ENCODE measurements at regions not wholly inside any gene's neighbourhood (a gene's known extent, or its start where the extent isn't known, plus 50 kb on each side); places are given as distances from the start of the nearest gene placed in this dataset.

GRCh38 chr5:12272389-12272788 lies 368.1 kb upstream of the CTNND2 start (continued):
- TF ChIP-seq ZNF501 (tag by site-specific recombination; IDR thresholded peaks at IDR 0.05): no peak
- no peak for TF ChIP-seq REST (tag by site-specific recombination; IDR thresholded peaks at IDR 0.05)
- no peak for TF ChIP-seq ZNF488 (tag by site-specific recombination; IDR thresholded peaks at IDR 0.05)
- TF ChIP-seq, protein P1, sequence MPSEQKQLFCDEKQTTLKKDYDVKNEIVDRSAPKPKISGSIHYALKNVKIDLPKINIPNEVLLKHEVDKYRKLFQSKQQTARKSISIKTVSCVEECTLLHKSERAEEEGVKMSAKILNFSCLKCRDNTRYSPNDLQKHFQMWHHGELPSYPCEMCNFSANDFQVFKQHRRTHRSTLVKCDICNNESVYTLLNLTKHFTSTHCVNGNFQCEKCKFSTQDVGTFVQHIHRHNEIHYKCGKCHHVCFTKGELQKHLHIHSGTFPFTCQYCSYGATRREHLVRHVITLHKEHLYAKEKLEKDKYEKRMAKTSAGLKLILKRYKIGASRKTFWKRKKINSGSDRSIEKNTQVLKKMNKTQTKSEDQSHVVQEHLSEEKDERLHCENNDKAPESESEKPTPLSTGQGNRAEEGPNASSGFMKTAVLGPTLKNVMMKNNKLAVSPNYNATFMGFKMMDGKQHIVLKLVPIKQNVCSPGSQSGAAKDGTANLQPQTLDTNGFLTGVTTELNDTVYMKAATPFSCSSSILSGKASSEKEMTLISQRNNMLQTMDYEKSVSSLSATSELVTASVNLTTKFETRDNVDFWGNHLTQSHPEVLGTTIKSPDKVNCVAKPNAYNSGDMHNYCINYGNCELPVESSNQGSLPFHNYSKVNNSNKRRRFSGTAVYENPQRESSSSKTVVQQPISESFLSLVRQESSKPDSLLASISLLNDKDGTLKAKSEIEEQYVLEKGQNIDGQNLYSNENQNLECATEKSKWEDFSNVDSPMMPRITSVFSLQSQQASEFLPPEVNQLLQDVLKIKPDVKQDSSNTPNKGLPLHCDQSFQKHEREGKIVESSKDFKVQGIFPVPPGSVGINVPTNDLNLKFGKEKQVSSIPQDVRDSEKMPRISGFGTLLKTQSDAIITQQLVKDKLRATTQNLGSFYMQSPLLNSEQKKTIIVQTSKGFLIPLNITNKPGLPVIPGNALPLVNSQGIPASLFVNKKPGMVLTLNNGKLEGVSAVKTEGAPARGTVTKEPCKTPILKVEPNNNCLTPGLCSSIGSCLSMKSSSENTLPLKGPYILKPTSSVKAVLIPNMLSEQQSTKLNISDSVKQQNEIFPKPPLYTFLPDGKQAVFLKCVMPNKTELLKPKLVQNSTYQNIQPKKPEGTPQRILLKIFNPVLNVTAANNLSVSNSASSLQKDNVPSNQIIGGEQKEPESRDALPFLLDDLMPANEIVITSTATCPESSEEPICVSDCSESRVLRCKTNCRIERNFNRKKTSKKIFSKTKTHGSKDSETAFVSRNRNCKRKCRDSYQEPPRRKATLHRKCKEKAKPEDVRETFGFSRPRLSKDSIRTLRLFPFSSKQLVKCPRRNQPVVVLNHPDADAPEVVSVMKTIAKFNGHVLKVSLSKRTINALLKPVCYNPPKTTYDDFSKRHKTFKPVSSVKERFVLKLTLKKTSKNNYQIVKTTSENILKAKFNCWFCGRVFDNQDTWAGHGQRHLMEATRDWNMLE (tag by site-specific recombination; conservative IDR thresholded peaks at IDR 0.05; ENCODE audit: low read depth): no peak
- TF ChIP-seq KLF10 (tag by site-specific recombination; IDR thresholded peaks at IDR 0.05): no peak
- no peak for TF ChIP-seq ZNF548 (tag by site-specific recombination; IDR thresholded peaks at IDR 0.05)
- TF ChIP-seq ZNF561 (tag by site-specific recombination; IDR thresholded peaks at IDR 0.05; ENCODE audit: borderline replicate concordance): no peak
- TF ChIP-seq ZNF629 (tag by site-specific recombination; IDR thresholded peaks at IDR 0.05): no peak
- no peak for TF ChIP-seq BCL11A (tag by site-specific recombination; IDR thresholded peaks at IDR 0.05; ENCODE audit: low read depth)
- no peak for TF ChIP-seq ZNF785 (tag by site-specific recombination; IDR thresholded peaks at IDR 0.05)
- TF ChIP-seq CTCF (tag by site-specific recombination; IDR thresholded peaks at IDR 0.05): no peak

- CTCF ChIA-PET: interaction anchor here (0.7 kb wide), 1 partner anchor 978 kb away, joined by 4 read pairs; no protein-coding TSS in a partner anchor
- Histone ChIP-seq H3K9me3 (ENCODE audit: control insufficient read depth, insufficient read depth, low read depth, low read length) (no peaks in the 10 kb centered on the region), H3K4me3 (ENCODE audit: low read depth, low read length) (no peak overlapping the region), H3K36me3 (ENCODE audit: control insufficient read depth in 2 of 2, insufficient read depth in 1 of 2, low read length in 2 of 2) (no peaks in the 10 kb centered on the region), H3K27ac (ENCODE audit: extremely low read depth, low read depth, low read length) (no peak overlapping the region), H3K4me1 (ENCODE audit: control insufficient read depth, insufficient read depth, low read length) (no peaks in the 10 kb centered on the region)
- POLR2A ChIA-PET: no interaction called here
- TF ChIP-seq KLF17 (tag by site-specific recombination; IDR thresholded peaks at IDR 0.05): no peak
- no peak for TF ChIP-seq GLI4 (tag by site-specific recombination; IDR thresholded peaks at IDR 0.05)
- no peak for TF ChIP-seq ZNF664 (tag by site-specific recombination; IDR thresholded peaks at IDR 0.05)
- no peak for TF ChIP-seq RBAK (tag by site-specific recombination; IDR thresholded peaks at IDR 0.05)
- TF ChIP-seq ZNF354C (tag by site-specific recombination; IDR thresholded peaks at IDR 0.05; ENCODE audit: borderline replicate concordance, low read depth): no peak
- no peak for TF ChIP-seq ZNF18 (tag by site-specific recombination; IDR thresholded peaks at IDR 0.05)
- no peak for TF ChIP-seq EGR2 (tag by site-specific recombination; IDR thresholded peaks at IDR 0.05; ENCODE audit: low read depth)
- TF ChIP-seq ZBTB17 (tag by site-specific recombination; IDR thresholded peaks at IDR 0.05): no peak
- TF ChIP-seq REST (tag by site-specific recombination; IDR thresholded peaks at IDR 0.05): no peak
Measured at GRCh38 chr5:12270914-12271313, 366.7 kb upstream of the CTNND2 start.
